WTC11 (cell line): ENCODE measurements at regions not wholly inside any gene's neighbourhood (a gene's known extent, or its start where the extent isn't known, plus 50 kb on each side); places are given as distances from the start of the nearest gene placed in this dataset.

Source experiments
- ATAC-seq: fragments of 200-7000 bp; cut with Tn5 transposase; 2 replicates; pipeline ENCODE4 v1.10.0; 2021; ENCODE audit warnings: mild to moderate bottlenecking, moderate library complexity
- CTCF ChIA-PET: fragments of 300-600 bp; sonication (Branson Sonifier 250); formaldehyde crosslinking; loops from one replicate; lab custom pipeline; 2021; ENCODE audit warnings: antibody characterized with exemption; lab: Charles Lee
- POLR2A ChIA-PET: fragments of 350-600 bp; sonication (Branson Sonifier 250); formaldehyde crosslinking; loops from one replicate; lab custom pipeline; 2021; ENCODE audit warnings: antibody characterized with exemption; lab: Charles Lee
- DNase-seq: peaks from one replicate; pipeline ENCODE4 v3.0.0; 2021; ENCODE audit warnings: low spot score
- H3K27ac Mint-ChIP-seq: 2 replicates; pipeline ENCODE4 v1.8.0; 2021; ENCODE audit warnings: mixed read lengths
- H3K27me3 Mint-ChIP-seq: 2 replicates; pipeline ENCODE4 v1.8.0; 2021; ENCODE audit warnings: low read depth, mild to moderate bottlenecking, moderate library complexity, mixed read lengths
- H3K36me3 Mint-ChIP-seq: 2 replicates; pipeline ENCODE4 v1.8.0; 2021; ENCODE audit warnings: mixed read lengths
- H3K4me1 Mint-ChIP-seq: 2 replicates; pipeline ENCODE4 v1.8.0; 2022; ENCODE audit warnings: mixed read lengths
- H3K4me3 Mint-ChIP-seq: 2 replicates; pipeline ENCODE4 v1.8.0; 2021; ENCODE audit warnings: mild to moderate bottlenecking, moderate library complexity, mixed read lengths
- H3K9me3 Mint-ChIP-seq: 2 replicates; pipeline ENCODE4 v1.8.0; 2021; ENCODE audit warnings: mixed read lengths
- CREB1 ChIP-seq: sonication (generic); formaldehyde crosslinking; IDR thresholded peaks from 2 replicates; pipeline ENCODE4 v1.8.0; 2023; ENCODE audit warnings: mild to moderate bottlenecking, missing genetic modification reagents
- E2F5 ChIP-seq: sonication (generic); formaldehyde crosslinking; IDR thresholded peaks from 2 replicates; pipeline ENCODE4 v1.8.1; 2022; ENCODE audit warnings: mild to moderate bottlenecking, moderate library complexity, missing genetic modification reagents
- GRHL2 ChIP-seq: fragments of 250-450 bp; sonication (Bioruptor Pico); IDR thresholded peaks from 2 replicates; pipeline ENCODE4 v1.8.0; 2022; ENCODE audit warnings: mild to moderate bottlenecking, moderate library complexity; ENCODE audit not compliant: insufficient replicate concordance, severe bottlenecking
- HMGA2 ChIP-seq: fragments of 250-450 bp; sonication (Bioruptor Pico); IDR thresholded peaks from 2 replicates; pipeline ENCODE4 v1.4.0; 2021; ENCODE audit warnings: mild to moderate bottlenecking, moderate library complexity
- JUN ChIP-seq: sonication (generic); formaldehyde crosslinking; IDR thresholded peaks from 2 replicates; pipeline ENCODE4 v1.8.0; 2023; ENCODE audit warnings: mild to moderate bottlenecking, missing genetic modification reagents
- RELA ChIP-seq: sonication (generic); formaldehyde crosslinking; IDR thresholded peaks from 2 replicates; pipeline ENCODE4 v1.8.1; 2022; ENCODE audit warnings: missing genetic modification reagents, mild to moderate bottlenecking, borderline replicate concordance
- SMAD3 ChIP-seq: sonication (generic); formaldehyde crosslinking; IDR thresholded peaks from 2 replicates; pipeline ENCODE4 v1.8.0; 2022; ENCODE audit warnings: missing genetic modification reagents, mild to moderate bottlenecking, borderline replicate concordance
- SOX15 ChIP-seq: fragments of 250-450 bp; sonication (Bioruptor Pico); IDR thresholded peaks from 2 replicates; pipeline ENCODE4 v1.9.0; 2021; ENCODE audit warnings: mild to moderate bottlenecking
- STAT6 ChIP-seq: sonication (generic); formaldehyde crosslinking; conservative IDR thresholded peaks from 2 replicates; pipeline ENCODE4 v1.8.1; 2023; ENCODE audit warnings: mild to moderate bottlenecking, low read depth, missing genetic modification reagents, moderate library complexity
- ZNF281 ChIP-seq: sonication (generic); formaldehyde crosslinking; IDR thresholded peaks from 2 replicates; pipeline ENCODE4 v1.8.0; 2023; ENCODE audit warnings: mild to moderate bottlenecking, missing genetic modification reagents
- ZNF396 ChIP-seq: fragments of 250-450 bp; sonication (Bioruptor Pico); IDR thresholded peaks from 2 replicates; pipeline ENCODE4 v1.8.0; 2021; ENCODE audit warnings: mild to moderate bottlenecking, moderate library complexity, borderline replicate concordance
- ZNF423 ChIP-seq: fragments of 250-450 bp; sonication (Bioruptor Pico); IDR thresholded peaks from 2 replicates; pipeline ENCODE4 v2.1.2; 2022; ENCODE audit warnings: mild to moderate bottlenecking, moderate library complexity
- TF ChIP-seq, protein P1 (sequence below): sonication (generic); formaldehyde crosslinking; IDR thresholded peaks from 2 replicates; pipeline ENCODE4 v1.8.0; 2022; ENCODE audit warnings: mild to moderate bottlenecking, missing genetic modification reagents
- TF ChIP-seq, protein P2 (sequence below): fragments of 250-450 bp; sonication (Bioruptor Pico); conservative IDR thresholded peaks from 2 replicates; pipeline ENCODE4 v1.9.0; 2021; ENCODE audit warnings: mild to moderate bottlenecking
- TF ChIP-seq, protein P3 (sequence below): fragments of 250-450 bp; sonication (Bioruptor Pico); IDR thresholded peaks from 2 replicates; pipeline ENCODE4 v1.9.0; 2021; ENCODE audit warnings: moderate library complexity, mild to moderate bottlenecking, inconsistent platforms, borderline replicate concordance
- TF ChIP-seq, protein P4 (sequence below): sonication (generic); formaldehyde crosslinking; conservative IDR thresholded peaks from 2 replicates; pipeline ENCODE4 v1.8.1; 2022; ENCODE audit warnings: mild to moderate bottlenecking, missing genetic modification reagents
- TF ChIP-seq, protein P5 (sequence below): sonication (generic); formaldehyde crosslinking; IDR thresholded peaks from 2 replicates; pipeline ENCODE4 v1.8.0; 2022; ENCODE audit warnings: mild to moderate bottlenecking, missing genetic modification reagents
- TF ChIP-seq, protein P6 (sequence below): sonication (generic); formaldehyde crosslinking; IDR thresholded peaks from 2 replicates; pipeline ENCODE4 v1.8.1; 2022; ENCODE audit warnings: mild to moderate bottlenecking, missing genetic modification reagents, moderate library complexity, borderline replicate concordance

DNA sequence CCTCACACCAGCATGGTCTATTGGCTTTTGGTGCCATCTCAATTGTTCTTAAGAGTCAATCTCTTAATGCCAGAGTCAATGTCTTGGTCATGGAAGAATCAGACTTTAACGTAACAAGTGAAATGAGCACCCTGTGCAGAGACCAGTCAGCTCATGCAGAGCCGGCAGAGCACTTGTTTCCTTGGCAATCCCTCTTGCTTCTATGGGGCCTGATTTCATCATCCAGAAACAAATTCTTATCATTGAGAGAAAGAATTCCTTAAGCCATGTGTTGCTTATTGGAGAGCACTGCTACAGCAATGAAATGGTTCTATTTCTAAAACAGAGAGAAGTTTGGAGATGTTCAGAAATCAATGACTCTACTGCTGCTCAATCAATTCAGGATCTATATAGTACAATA lies 212.8 kb downstream of the IPMK start:
- Mint-ChIP-seq H3K4me3 (no peak overlapping the region), H3K27ac (no peak overlapping the region), H3K9me3 (peaks cover 10% of the 10 kb centered on the region), H3K27me3 (no peaks in the 10 kb centered on the region), H3K36me3 (0 out of 2 replicates have a peak, but pooled peaks cover 5% of the 10 kb centered on the region), H3K4me1 (peaks cover 44% of the 10 kb centered on the region)
- ChIA-PET CTCF (no interaction called here), POLR2A (no interaction called here)
- TF ChIP-seq GRHL2 (CRISPR knock-in tag) (no peak), SOX15 (CRISPR knock-in tag) (no peak), RELA (no peak), ZNF423 (CRISPR knock-in tag) (no peak), E2F5 (CRISPR knock-in tag) (no peak), STAT6 (CRISPR knock-in tag) (no peak), JUN (CRISPR knock-in tag) (no peak), ZNF281 (no peak), ZNF396 (CRISPR knock-in tag) (no peak)
- TF ChIP-seq, protein P1, sequence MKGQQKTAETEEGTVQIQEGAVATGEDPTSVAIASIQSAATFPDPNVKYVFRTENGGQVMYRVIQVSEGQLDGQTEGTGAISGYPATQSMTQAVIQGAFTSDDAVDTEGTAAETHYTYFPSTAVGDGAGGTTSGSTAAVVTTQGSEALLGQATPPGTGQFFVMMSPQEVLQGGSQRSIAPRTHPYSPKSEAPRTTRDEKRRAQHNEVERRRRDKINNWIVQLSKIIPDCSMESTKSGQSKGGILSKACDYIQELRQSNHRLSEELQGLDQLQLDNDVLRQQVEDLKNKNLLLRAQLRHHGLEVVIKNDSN (CRISPR knock-in tag) = no peak
- TF ChIP-seq, protein P2, sequence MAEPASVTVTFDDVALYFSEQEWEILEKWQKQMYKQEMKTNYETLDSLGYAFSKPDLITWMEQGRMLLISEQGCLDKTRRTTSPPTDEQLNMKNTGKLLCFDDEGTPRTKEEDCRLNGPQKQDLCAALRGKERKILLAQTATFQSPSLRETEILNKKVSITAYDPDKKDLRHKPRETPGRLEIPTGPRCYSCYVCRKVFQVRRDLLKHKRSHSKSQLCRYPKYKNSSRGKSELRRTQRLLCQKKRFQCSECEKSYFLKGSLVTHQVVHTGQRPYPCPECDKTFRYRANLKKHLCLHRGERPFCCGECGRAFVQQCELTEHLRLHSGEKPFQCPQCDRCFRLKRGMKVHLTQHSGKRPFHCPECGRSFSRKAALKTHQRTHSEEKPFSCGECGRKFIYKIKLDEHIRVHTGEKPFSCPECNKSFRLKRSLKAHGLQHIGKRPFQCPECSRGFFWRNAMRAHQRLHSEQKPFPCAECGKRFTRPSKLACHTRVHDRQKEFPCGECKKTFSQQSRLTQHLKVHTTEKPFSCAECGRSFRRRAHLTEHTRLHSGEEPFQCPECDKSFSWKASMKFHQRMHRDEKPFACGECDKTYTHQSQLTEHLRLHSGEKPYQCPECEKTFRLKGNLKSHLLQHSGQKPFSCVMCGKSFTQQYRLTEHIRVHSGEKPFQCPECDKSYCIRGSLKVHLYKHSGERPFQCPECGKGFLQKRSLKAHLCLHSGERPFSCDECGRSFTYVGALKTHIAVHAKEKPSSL = no peak
- DNase-seq (no peak), ATAC-seq (no peak)

- no peak overlapping the region for H3K4me3 Mint-ChIP-seq
- CTCF ChIA-PET = no interaction called here
- TF ChIP-seq CREB1 (CRISPR knock-in tag) (no peak), SMAD3 (CRISPR knock-in tag) (no peak), HMGA2 (no peak), E2F5 (CRISPR knock-in tag) (no peak)
- TF ChIP-seq, protein P3, sequence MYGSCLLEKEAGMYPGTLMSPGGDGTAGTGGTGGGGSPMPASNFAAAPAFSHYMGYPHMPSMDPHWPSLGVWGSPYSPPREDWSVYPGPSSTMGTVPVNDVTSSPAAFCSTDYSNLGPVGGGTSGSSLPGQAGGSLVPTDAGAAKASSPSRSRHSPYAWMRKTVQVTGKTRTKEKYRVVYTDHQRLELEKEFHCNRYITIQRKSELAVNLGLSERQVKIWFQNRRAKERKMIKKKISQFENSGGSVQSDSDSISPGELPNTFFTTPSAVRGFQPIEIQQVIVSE = no peak
- TF ChIP-seq, protein P4, sequence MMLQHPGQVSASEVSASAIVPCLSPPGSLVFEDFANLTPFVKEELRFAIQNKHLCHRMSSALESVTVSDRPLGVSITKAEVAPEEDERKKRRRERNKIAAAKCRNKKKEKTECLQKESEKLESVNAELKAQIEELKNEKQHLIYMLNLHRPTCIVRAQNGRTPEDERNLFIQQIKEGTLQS = no peak
- TF ChIP-seq, protein P5, sequence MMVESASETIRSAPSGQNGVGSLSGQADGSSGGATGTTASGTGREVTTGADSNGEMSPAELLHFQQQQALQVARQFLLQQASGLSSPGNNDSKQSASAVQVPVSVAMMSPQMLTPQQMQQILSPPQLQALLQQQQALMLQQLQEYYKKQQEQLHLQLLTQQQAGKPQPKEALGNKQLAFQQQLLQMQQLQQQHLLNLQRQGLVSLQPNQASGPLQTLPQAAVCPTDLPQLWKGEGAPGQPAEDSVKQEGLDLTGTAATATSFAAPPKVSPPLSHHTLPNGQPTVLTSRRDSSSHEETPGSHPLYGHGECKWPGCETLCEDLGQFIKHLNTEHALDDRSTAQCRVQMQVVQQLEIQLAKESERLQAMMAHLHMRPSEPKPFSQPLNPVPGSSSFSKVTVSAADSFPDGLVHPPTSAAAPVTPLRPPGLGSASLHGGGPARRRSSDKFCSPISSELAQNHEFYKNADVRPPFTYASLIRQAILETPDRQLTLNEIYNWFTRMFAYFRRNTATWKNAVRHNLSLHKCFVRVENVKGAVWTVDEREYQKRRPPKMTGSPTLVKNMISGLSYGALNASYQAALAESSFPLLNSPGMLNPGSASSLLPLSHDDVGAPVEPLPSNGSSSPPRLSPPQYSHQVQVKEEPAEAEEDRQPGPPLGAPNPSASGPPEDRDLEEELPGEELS (CRISPR knock-in tag) = no peak
- TF ChIP-seq, protein P6, sequence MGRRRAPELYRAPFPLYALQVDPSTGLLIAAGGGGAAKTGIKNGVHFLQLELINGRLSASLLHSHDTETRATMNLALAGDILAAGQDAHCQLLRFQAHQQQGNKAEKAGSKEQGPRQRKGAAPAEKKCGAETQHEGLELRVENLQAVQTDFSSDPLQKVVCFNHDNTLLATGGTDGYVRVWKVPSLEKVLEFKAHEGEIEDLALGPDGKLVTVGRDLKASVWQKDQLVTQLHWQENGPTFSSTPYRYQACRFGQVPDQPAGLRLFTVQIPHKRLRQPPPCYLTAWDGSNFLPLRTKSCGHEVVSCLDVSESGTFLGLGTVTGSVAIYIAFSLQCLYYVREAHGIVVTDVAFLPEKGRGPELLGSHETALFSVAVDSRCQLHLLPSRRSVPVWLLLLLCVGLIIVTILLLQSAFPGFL (CRISPR knock-in tag) = no peak
These were observed 214.9 kb downstream of the IPMK start for GRCh38 chr10:58052772-58053171.

More at GRCh38 chr10:58052772-58053171, 214.9 kb downstream of the IPMK start:
- ATAC-seq (no peak), DNase-seq (no peak)
- POLR2A ChIA-PET = no interaction called here
- Mint-ChIP-seq H3K27ac (no peak overlapping the region), H3K9me3 (peaks cover 9% of the 10 kb centered on the region), H3K27me3 (no peaks in the 10 kb centered on the region), H3K36me3 (peaks cover 12% of the 10 kb centered on the region; the same call in 1 of the 2 replicates), H3K4me1 (peaks cover 61% of the 10 kb centered on the region)
